ENCODE measurements at regions not wholly inside any gene's neighbourhood (a gene's known extent, or its start where the extent isn't known, plus 50 kb on each side); places are given as distances from the start of the nearest gene placed in this dataset.

DNA sequence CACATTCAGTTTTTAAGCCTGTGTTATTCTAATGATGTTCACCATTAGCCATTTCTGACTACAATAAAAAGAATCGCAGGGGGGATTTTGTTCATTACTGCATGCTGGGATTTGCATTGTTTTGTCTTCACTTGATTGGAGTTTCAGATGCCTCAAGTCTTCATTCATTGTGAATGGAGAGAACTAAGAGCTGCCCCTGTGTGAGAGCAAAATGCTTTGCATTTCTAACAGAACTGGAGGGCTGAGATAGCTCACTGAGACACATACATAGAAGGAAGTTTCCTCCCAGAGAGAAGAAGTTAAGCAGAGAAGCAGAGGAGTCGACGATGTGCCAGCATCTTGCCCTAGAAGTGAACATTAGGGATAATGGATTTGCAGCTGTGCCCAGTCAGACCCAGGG lies 113.5 kb upstream of the GATB start:
- TF ChIP-seq, protein P1, sequence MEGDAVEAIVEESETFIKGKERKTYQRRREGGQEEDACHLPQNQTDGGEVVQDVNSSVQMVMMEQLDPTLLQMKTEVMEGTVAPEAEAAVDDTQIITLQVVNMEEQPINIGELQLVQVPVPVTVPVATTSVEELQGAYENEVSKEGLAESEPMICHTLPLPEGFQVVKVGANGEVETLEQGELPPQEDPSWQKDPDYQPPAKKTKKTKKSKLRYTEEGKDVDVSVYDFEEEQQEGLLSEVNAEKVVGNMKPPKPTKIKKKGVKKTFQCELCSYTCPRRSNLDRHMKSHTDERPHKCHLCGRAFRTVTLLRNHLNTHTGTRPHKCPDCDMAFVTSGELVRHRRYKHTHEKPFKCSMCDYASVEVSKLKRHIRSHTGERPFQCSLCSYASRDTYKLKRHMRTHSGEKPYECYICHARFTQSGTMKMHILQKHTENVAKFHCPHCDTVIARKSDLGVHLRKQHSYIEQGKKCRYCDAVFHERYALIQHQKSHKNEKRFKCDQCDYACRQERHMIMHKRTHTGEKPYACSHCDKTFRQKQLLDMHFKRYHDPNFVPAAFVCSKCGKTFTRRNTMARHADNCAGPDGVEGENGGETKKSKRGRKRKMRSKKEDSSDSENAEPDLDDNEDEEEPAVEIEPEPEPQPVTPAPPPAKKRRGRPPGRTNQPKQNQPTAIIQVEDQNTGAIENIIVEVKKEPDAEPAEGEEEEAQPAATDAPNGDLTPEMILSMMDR (IDR thresholded peaks at IDR 0.05): no peak
- TF ChIP-seq POLR2A (IDR thresholded peaks at IDR 0.05): no peak

Measured in esophagus squamous epithelium (tissue), 4 donors.